A673 (cell line): ENCODE measurements at regions not wholly inside any gene's neighbourhood (a gene's known extent, or its start where the extent isn't known, plus 50 kb on each side); places are given as distances from the start of the nearest gene placed in this dataset.

Source experiments
- BruUV-seq: library from RNA; stranded (reverse); fragments of 400-500 nt; replicated peaks from 2 replicates; lab custom pipeline; 2021; lab: Mats Ljungman, UMichigan
- CTCF ChIA-PET: fragments of 300-600 bp; sonication (Branson Sonifier 250); formaldehyde crosslinking; loops from one replicate; lab custom pipeline; 2022; ENCODE audit warnings: antibody characterized with exemption; lab: Charles Lee
- POLR2A ChIA-PET: fragments of 300-600 bp; sonication (Branson Sonifier 250); formaldehyde crosslinking; loops from one replicate; lab custom pipeline; 2022; ENCODE audit warnings: antibody characterized with exemption; ENCODE audit not compliant: low non-redundant PET; lab: Charles Lee
- DNase-seq: peaks from one replicate; pipeline ENCODE4 v3.0.0-alpha.2; 2015; ENCODE audit warnings: low spot score
- H3K27ac ChIP-seq: fragments of 200-600 bp; sonication (generic); 2 replicates; pipeline ENCODE4 v1.5.1; 2016; ENCODE audit warnings: mixed run types, low read depth, mild to moderate bottlenecking, mixed read lengths, antibody characterized with exemption, low read length; ENCODE audit not compliant: poor library complexity, severe bottlenecking
- H3K27me3 ChIP-seq: fragments of 200-600 bp; sonication (generic); replicated peaks from 2 replicates; pipeline ENCODE4 v1.6.1; 2017; ENCODE audit warnings: mixed run types, low read depth, mild to moderate bottlenecking, mixed read lengths, antibody characterized with exemption, low read length; ENCODE audit not compliant: insufficient read depth, poor library complexity
- H3K36me3 ChIP-seq: fragments of 200-600 bp; sonication (generic); 2 replicates; pipeline ENCODE4 v1.6.1; 2016; ENCODE audit warnings: mixed run types, mild to moderate bottlenecking, mixed read lengths, antibody characterized with exemption, low read length; ENCODE audit not compliant: insufficient read depth, poor library complexity, severe bottlenecking
- H3K4me1 ChIP-seq: fragments of 200-600 bp; sonication (generic); 2 replicates; pipeline ENCODE4 v1.6.1; 2017; ENCODE audit warnings: mixed run types, mild to moderate bottlenecking, mixed read lengths, antibody characterized with exemption, low read length; ENCODE audit not compliant: insufficient read depth, poor library complexity, severe bottlenecking
- H3K4me3 ChIP-seq: fragments of 200-600 bp; sonication (generic); 2 replicates; pipeline ENCODE4 v1.5.1; 2016; ENCODE audit warnings: low read depth, mixed run types, mild to moderate bottlenecking, mixed read lengths, low read length; ENCODE audit not compliant: poor library complexity, severe bottlenecking
- H3K9me3 ChIP-seq: fragments of 200-600 bp; sonication (generic); 2 replicates; pipeline ENCODE4 v1.6.1; 2016; ENCODE audit warnings: mixed run types, low read depth, mild to moderate bottlenecking, mixed read lengths, antibody characterized with exemption, low read length; ENCODE audit not compliant: poor library complexity, severe bottlenecking
- EZH2 ChIP-seq: fragments of 200-600 bp; sonication (generic); IDR thresholded peaks from 2 replicates; pipeline ENCODE4 v1.6.1; 2017; ENCODE audit warnings: borderline replicate concordance, low read depth, mild to moderate bottlenecking, mixed read lengths, antibody characterized with exemption, low read length; ENCODE audit not compliant: poor library complexity, severe bottlenecking
- intact Hi-C: fragments of 100-400 bp; cut with micrococcal nuclease; formaldehyde crosslinking; loops from one replicate; pipeline ENCODE4 v1.10.0; 2022; ENCODE audit not compliant: unreplicated experiment
- TF ChIP-seq, protein P1 (sequence below): fragments of 300-800, 200-600 bp; sonication (generic); conservative IDR thresholded peaks from 2 replicates; pipeline ENCODE4 v1.5.1; 2017; ENCODE audit warnings: low read depth, mild to moderate bottlenecking, antibody characterized with exemption, low read length, moderate library complexity, mixed read lengths

- H3K4me1 ChIP-seq = peaks cover 5% of the 10 kb centered on the region
- DNase-seq = no peak
These were observed 333.9 kb downstream of the NR2F1-AS1 start for GRCh38 chr5:93247105-93247504.

DNA sequence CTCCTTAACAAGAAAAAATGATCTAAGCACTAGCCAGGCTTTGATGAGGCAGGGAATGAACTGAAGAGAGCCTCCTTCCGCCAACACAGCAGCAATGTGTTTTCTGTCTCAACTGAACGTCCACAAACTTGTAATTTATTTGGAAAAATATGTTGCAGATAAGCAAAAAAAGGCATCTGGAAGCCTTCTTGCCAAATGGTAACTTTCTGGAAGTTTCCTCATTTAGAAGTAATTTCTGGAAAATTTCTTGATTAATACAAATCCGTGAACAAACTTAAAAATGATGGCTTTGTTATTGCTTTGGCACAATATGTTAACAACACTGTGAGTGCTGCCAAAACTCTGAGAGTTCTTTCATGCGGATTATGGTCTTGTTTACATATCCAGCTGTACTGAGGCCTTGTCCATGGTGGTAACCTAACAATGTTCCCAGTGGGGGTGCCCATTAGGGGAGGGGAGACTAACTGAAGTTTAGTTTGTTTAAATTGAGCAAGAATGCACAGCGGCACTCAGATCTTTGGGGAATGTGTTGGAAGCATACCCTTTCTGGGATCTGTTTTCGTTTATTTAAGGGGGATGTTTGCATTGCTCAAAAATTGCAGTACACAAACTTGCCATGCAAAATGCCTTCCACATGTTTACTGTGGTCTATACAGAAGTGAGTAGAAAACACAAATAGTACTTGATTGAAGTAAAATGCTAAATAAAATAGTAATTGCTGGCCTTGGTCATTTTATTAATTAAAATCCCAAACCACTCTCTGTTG, 334.7 kb downstream of the NR2F1-AS1 start:
- Histone ChIP-seq H3K27ac (no peak overlapping the region), H3K36me3 (no peaks in the 10 kb centered on the region), H3K27me3 (no peaks in the 10 kb centered on the region), H3K4me1 (peaks cover 5% of the 10 kb centered on the region), H3K4me3 (no peak overlapping the region), H3K9me3 (no peaks in the 10 kb centered on the region)
- ChIA-PET CTCF (no interaction called here), POLR2A (no interaction called here)
- intact Hi-C loops = no loop called here
- BruUV-seq = no TSS peak
- DNase-seq = peak; percentile 67
- TF ChIP-seq, protein P1, sequence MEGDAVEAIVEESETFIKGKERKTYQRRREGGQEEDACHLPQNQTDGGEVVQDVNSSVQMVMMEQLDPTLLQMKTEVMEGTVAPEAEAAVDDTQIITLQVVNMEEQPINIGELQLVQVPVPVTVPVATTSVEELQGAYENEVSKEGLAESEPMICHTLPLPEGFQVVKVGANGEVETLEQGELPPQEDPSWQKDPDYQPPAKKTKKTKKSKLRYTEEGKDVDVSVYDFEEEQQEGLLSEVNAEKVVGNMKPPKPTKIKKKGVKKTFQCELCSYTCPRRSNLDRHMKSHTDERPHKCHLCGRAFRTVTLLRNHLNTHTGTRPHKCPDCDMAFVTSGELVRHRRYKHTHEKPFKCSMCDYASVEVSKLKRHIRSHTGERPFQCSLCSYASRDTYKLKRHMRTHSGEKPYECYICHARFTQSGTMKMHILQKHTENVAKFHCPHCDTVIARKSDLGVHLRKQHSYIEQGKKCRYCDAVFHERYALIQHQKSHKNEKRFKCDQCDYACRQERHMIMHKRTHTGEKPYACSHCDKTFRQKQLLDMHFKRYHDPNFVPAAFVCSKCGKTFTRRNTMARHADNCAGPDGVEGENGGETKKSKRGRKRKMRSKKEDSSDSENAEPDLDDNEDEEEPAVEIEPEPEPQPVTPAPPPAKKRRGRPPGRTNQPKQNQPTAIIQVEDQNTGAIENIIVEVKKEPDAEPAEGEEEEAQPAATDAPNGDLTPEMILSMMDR = no peak
- TF ChIP-seq EZH2 = no peak

More at GRCh38 chr5:93247105-93247504, 333.9 kb downstream of the NR2F1-AS1 start:
- no peak overlapping the region for H3K27ac ChIP-seq
- no peak overlapping the region for H3K4me3 ChIP-seq
- TF ChIP-seq EZH2 = no peak
- TF ChIP-seq, protein P1 = no peak
- CTCF ChIA-PET = no interaction called here
- BruUV-seq = no TSS peak
- no peaks in the 10 kb centered on the region for H3K36me3 ChIP-seq
- intact Hi-C loops = no loop called here
- POLR2A ChIA-PET = no interaction called here
- no peaks in the 10 kb centered on the region for H3K27me3 ChIP-seq
- no peaks in the 10 kb centered on the region for H3K9me3 ChIP-seq

DNA sequence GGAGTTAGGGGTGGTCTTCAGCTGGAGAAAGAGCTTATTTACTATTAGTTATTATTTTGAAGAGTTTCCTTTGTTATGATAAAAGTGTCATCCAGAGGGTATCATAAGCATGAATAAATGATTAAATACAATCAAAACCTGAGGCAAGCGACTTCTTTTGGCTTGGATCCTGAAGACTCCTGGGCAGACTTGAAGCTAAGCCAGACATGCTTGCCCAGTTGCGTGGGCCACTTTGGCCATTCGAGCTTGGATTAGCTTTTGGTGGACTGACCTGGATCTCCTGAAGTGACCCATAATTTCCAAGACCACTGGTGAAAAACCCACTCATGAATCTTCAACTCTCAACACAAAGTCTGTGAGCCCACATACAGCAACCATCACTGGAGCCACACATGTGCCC, 335.8 kb downstream of the NR2F1-AS1 start:
- no peak for DNase-seq
- H3K27ac ChIP-seq = no peak overlapping the region
- no peaks in the 10 kb centered on the region for H3K36me3 ChIP-seq
- ChIA-PET POLR2A (no interaction called here), CTCF (no interaction called here)
- H3K4me3 ChIP-seq = no peak overlapping the region
- no peaks in the 10 kb centered on the region for H3K27me3 ChIP-seq
- no peak for TF ChIP-seq EZH2
- TF ChIP-seq, protein P1 = no peak
- no peaks in the 10 kb centered on the region for H3K9me3 ChIP-seq
- intact Hi-C loops = no loop called here
- peaks cover 5% of the 10 kb centered on the region for H3K4me1 ChIP-seq
- no TSS peak for BruUV-seq
